ENCODE measurements at regions not wholly inside any gene's neighbourhood (a gene's known extent, or its start where the extent isn't known, plus 50 kb on each side); places are given as distances from the start of the nearest gene placed in this dataset.
A peak's percentile ranks its signal among the peaks of the same experiment; 100 is the strongest.

DNA sequence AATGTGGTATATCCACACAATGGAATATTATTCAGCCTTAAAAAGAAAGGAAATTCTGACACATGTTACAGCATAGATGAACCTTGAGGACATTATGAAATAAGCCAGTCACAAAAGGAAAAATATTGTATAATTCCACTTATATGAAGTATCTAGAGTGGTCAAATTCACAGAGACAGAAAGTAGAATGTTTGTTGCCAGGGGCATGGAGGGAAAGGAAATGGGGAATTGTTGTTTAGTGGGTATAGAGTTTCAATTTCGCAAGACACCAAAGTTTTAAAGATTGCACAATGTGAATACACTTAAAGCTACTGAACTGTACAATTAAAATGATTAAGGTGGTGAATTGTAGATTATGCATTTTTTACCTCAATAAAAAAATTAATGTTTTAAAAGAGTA is 92.9 kb downstream of the TXNL1 start:
- peak in 2 of 3 donors; percentile 44 to 59 for DNase-seq

DNA sequence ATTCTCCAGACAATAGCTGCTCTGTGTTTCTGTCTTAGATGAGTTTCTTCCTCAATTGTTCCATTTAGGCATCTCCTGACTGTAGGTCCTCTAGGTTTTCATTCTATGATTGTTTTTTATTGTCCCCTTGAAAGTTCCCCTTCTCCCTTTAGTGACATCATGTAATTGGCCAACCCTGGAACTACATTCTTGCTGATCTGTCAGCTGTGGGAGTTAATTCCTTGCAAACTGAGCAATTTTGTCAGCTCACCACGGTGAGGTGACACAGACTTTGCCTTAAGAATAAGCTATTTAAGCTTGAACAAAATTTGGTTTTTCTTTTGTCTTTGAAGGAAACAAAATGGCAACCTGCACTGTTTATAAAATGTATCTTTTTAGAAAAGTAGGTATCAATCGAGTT is 95.9 kb downstream of the TXNL1 start:
- peak; percentile 84 to 95 (median 94) for DNase-seq

DNA sequence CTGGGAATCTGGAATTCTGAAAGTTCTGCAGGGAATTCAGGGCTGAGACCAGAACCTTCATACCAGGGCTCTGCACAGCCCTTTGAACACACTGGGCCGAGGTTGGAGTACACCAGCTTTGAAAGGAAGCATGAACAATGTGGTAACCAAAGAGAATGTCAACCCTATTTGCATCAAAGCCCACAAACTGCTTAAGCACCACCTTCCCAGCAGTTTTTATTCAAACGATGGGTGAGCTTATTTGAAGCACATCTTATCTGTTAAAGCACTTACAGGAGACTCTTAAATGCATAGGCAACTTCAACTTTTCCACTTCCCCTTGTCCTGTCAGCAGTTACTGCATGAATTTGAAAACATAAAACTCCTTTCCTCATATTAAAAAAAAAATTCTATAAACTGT is 96.6 kb downstream of the TXNL1 start:
- peak; percentile 13 to 42 (median 34) for DNase-seq

DNA sequence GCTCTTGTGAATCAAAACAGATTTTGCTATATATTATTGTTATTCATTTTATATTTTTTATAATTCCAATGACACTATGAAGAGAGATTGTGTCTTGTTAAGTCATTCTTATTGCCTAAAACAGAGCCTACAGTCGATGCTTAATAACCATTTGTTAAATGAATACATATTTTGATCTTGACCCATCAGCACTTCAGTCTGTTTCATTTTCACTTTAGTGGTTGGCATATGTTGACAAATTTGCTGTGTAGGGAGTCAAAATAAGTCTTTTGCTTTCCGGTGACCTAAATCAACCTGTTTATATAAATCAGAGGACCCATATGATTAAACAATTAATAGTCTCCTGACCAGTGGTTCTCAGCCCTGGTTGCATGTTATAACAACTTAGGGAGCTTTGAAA is 97.1 kb downstream of the TXNL1 start:
- DNase-seq = peak in 2 of 3 donors; percentile 19 to 38

DNA sequence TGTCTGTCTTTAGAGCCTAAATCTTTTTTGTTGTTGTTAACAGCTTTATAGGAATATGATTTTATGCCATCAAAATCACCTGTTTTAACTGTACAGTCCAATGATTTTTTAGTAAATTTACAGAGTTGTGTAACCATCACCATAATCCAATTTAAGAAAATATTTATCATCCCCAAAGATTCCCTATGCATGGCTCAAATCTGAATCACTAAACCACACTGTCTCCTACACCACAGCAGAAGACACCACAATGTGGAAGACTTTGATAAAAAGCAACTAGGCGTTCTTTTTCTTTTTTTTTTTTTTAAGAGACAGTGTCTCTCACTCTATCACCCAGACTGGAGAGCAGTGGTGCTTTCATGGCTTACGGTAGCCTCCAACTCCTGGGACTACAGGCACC is 99.6 kb downstream of the TXNL1 start:
- DNase-seq = peak; percentile 18 to 60 (median 53)

DNA sequence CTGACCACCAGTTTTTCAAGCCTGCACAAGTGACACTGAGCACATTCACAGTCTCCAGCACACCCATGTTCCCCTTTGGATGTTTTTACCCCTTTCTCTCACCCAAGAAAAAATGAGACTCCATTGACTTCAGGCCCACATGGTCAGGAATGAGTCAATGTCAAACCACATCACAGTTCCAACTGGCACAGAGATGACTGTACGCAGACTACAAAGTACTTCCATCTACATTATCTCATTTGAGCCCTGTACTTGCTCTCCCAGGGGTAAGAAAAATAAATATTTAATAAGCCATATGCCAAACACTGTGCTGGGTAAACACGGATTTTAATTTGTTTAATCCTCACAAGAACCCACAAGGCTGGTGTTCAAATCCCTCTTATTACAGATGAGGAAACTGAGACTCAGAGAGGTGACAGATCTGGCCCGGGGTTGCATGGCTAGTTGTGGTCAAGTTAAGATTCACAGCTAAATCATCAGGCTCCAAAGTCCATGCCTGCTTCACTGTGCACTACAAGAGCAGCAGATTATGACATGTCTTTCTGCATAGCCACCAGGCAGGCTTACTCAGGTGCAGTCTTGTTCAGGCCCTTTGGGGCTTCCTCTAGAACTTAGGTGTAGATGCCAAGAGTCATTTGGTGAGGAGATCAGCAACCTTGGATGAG is 106.1 kb downstream of the TXNL1 start:
- peak in 2 of 3 donors; percentile 46 to 60 for DNase-seq

DNA sequence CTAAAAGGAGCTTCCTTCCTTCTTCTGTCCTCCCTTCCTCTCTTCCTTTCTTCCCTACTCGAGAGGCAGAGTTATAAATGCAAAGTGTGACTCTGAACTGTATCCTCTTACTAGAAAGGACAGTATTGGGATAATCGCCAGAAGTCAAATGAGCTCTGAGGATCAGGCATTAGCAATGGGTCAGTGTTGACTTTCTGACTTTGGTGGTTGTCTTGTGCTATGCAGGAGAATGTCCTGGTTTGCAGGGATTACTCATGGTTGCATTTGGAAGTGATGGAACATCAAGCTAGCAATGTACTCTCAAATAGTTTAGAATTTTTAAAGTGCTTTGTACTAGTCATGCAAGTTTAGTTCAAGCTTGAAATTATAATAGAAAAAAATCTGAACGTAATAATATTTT is 115.6 kb downstream of the TXNL1 start:
- no peak for DNase-seq

DNA sequence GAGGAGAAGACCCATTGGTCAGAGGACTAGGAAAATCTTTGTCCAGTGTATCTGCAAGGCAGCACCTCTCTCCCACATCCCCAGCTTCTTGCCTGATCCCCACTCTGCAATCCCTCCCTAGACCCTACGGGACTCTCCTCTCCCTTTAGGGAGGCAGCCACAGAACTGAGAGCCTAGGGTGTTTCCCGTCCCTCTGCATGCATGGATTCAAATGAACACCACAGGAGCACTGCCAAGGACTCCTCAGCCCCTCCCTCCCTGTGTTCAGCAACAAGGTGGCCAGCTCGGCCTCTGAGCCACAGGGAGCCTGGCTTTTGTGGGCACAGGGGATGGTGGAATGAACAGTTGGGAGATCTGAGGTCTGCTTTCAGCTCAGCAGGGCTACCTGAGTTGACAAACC is 117.1 kb downstream of the TXNL1 start:
- DNase-seq = no peak

DNA sequence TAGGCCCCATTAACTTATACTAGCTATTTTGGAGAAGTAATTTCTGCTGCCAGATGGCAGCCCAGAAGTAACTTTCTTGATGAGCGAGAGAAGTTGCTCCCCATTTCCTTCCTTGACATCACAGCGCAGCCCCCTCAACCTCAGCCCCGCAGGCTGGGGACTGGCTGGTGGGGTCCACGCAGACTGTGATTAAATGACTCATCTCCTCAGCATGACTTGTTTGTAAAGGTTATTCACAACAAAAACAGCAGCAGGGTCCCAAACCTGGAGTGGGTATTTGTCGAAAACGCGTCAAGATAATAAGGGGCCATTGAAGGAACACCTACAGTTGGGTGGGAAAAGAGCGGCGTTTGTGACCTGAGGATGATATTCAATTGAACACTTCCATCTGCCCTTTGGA is 120.6 kb downstream of the TXNL1 start:
- no peak for DNase-seq

DNA sequence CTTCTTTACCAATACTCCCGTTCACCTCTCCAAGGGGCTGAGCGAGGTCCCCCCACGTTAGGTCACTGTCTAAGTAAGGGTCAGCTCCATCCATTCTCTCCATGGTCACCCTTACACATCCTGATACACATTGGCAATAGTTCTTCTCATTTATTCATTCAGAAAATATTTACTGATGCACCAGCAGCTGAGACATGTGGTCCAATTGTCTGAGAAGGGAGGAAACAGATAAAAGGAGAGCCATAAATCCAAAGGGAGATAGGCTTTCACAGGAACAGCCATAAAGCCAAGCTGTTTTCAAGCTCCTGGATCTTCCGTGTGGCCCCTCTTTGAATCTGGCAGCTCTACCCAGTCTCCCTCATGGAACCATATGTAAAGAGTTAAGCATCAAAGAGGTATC is 121.2 kb downstream of the TXNL1 start:
- DNase-seq = no peak

DNA sequence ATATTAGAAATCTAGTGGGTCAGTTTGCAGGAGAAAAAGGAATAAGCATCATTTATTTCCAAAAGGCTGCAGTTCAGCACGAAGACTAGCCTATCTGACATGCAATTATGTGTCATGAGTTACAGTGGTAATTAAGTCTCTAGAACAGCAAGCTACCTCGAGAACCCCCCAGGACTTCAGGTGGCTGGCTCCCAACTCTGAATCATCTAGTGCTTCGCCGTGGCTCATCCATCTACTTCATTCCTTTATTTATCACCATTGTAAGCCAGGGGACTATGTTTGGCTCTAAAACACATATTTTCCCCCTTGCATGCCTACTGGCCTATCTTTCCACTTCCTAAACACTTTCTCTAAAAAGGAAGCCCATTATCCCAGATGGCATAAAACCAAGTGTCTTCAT is 121.6 kb downstream of the TXNL1 start:
- DNase-seq = no peak

DNA sequence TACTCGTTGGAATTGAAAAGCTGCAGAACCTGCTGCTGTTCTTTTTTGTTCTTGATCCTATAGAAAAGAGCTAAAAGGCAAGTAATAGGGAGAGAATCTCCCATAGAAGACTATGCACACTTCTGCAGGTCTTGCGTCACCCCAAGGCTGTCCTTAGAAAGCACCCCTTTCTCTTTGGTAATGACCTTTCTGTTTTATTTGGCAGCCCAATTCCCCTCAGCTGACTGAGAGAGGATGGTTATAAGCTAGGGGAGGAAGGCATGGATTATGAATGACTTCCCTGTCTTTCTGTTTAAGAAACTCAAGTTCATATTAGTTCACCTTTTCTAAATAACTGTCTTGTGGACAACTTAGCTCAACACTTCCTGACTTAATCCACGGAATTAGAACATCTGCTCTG is 122.9 kb downstream of the TXNL1 start:
- DNase-seq = peak in 1 of 3 donors; percentile 24

DNA sequence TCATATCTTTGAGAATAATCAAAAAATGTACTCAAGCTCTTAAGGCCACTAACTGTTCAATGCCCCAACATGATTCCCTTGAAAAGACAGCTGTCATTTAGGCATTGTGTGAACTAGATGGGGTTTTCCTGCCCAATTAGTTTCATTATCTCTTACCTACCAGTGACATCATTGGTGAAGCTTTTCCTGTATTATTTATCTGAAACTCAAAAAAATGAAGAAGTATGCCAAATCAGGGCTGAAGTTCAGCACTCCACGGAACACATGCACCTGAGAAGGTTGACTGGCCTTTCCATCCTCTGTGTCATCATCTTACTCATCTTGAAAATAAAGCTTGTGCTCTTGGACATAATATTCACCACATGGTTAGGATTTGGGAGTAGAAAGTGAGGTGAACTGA is 126.4 kb downstream of the TXNL1 start:
- peak in 1 of 3 donors; percentile 46 for DNase-seq

DNA sequence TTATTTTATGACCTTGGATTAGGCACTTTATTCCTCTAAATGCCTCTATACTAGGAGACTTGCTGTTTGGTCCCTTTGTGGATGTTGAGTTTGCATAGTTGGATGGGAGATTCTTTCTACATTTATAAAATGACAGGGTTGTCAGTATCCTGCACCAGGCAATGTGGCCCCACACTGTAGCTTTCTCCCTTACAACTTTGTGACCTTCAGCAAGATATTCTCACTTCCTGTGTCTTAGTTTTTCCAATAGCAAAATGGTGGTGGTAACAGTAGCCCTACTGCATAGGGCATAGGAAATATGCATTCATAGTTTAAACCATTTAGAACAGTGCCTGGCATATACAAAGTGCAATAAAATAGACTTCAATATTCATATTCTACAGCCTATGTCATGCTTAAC is 128.3 kb downstream of the TXNL1 start:
- DNase-seq = no peak

DNA sequence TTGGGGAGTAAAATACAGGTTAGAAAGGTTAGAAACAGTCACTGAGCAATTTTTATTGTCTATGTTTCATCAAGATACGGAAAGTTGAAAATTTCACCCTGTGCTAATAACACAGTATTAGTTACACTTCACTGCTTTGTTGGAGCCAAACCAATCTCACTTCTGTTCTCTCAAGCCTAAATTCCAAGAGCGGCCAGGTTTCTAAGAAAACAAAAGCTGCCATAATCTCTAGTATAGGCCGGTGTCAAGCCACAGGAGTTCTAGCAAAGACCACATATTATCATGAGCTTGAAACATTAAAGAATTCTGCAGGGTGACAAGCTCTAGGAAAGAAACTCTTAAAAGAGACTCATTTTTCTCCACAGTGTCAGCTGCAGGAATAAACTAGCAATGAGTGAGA is 128.7 kb downstream of the TXNL1 start:
- DNase-seq = no peak

DNA sequence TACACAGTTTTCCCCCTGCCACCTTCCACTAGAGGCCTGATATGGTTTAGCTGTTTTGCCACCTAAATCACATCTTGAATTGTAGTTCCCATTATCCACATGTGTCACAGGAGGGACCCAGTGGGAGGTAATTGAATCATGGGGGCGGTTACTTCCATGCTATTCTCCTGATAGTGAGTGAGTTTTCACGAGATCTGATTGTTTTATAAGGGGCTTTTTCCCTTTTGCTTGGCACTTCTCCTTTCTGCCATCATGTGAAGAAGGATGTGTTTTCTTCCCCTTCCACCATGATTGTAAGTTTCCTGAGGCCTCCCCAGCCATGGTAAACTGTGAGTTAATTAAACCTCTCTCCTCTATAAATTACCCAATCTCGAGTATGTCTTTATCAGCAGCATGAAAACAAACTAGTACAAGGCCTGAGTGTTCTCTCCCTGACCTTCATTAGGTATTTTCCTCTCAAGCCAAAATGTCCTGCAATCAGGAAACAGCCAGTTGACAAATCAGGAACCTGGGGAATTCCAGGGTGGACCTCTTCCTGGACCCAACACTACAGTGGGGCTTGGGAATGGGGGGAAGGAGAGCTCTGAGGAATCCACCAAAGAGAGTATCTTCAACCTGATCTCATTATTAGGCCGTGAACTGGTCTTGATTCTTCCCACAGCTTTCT is 129.9 kb downstream of the TXNL1 start:
- peak; percentile 64 to 73 (median 67) for DNase-seq

DNA sequence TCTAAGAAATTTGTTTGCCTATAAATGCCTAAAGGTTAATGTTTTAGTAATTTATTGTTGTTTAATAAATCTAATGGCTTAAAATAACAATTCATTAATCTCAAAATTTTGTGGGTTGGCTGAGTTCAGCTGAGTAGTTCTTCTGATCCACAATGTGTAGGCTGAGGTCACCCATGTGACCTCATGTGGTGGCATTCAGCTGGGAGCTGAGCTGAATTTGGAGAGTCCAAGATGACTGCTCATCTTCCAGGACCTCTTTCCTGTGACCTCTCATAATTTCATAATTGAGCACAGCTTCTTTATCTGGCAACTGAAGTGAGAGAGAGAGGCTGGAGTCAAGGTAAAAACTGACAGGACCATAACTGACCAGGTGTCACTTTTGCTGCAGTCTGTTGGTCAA is 132.4 kb downstream of the TXNL1 start:
- DNase-seq = peak; percentile 71 to 85 (median 75)

DNA sequence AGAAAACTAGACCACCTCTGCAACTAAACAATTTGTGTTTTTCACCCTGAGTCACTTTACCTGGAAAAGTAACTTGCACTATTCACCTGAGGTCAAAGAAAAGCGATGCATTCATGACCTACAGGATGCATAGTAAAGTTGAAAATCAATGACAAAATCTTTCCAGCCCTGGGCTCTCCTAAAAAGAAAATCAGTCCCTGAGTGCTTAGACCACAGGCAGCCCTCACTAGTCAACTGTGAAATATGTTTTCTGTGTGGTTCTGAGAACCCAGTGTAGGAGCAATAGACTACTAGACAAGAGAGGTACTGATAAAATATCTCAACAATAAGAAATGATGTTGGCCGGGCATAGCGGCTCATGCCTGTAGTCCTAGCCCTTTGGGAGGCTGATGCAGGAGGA is 133.1 kb downstream of the TXNL1 start:
- no peak for DNase-seq

DNA sequence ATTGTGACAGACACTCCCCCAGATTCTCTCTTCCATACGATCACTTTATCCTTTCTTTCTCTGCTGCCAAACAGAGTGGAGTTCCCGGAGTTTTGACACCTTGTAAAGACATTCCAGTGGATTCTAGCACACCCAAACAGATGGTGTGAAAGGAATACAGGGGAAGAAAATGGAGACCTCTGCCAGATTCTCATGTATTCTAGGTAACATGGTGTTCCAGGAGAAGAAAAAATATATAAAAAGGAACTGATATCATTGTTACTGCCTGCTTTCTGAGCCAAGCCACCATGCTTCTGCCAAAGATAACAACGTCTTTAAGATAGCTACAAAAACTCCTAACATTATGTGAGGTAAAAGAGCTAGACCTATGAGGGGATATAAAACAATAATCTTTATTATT is 136.5 kb downstream of the TXNL1 start:
- no peak for DNase-seq

DNA sequence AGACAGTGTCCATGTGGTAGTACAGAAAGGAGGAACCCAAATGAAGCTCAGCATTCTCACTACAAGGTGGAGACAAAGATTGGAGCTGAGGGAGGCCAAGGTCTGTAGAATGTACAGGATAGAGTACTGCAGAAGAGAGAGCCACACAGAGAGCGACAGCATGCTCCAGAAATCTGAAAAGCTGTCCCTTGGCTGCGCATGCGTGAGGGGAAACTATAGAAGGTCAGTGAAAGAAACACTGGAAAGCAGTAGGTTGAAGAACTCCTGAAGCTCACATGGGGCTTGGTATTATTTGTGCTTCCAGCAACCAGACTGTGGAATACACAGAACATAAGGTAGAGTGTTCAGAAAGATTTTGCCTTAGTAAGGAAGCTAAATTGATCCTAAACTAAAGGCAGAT is 142.5 kb downstream of the TXNL1 start:
- DNase-seq = no peak

DNA sequence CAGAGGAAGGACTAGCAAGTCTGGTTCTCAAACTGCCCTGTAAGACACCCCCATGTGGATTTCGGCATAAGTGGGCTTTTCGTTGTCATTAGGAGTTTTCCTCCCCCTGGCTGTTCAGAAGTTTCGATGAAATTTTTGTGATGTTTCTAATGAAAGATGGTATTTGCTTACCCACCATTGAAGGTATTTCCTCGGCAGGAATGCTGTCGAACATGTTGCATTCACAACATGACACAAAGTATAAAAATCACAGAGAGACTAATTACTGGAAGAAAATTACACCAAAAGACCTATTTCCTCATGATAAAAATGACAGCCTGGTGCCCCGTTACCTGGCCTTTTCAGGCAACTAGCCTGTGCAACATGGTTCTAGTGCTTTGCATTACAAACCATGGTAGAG is 144.9 kb downstream of the TXNL1 start:
- DNase-seq = no peak

DNA sequence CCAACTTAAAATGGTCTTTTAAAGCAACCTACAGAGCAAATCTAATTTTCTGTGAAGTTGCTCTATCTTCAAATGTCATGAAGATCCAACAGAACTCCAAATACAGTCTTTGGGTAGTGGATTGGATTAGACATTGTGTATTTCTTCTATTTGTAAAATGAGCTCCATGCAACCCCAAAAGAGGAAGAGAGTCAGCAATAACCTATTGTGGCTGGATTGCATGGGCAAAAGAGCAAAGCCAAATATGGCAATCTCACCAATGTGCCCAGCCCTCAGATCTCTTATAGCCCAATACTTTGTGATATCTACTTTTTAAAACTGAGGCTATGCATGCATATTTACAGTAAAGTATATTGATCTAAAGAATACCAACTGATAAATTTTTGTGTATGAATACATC is 146.3 kb downstream of the TXNL1 start:
- DNase-seq = peak in 1 of 3 donors; percentile 37

DNA sequence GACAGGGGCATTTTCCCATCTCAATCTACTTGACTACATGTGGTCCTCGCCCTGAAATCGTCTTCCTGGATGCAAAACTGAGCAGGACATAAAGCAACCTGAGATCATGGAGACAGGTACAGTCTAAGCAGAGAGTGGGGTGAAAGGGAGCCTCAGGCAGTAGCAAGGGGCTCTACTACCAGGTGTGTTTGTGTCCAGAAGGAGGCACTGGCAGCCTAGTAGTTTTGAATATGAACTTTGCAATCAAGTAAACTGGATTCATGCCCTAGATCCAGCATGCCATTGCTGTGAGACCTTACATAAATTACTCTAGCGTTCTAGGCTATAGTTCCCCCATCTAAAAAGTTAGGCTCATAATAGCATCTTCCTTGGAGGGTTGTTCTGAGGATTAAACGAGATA is 147.4 kb downstream of the TXNL1 start:
- DNase-seq = no peak

DNA sequence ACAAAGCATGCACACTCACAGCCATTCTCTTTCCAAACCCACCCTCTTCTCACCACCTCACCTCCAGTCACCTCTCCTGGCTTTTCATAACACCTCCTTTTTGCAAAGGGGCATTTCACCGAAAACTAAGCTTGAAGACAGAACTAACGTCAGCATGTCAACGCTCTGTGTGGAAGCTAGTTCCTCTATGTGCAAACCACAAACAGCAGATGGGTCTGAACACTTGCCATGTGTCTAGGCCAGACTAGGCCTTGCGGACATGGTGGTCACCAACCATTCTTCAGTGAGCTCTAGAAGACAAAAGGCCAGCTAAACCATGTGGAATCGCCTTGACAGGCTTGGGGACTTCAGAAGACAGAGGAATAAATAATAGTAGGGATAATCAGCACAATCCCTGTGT is 148.5 kb downstream of the TXNL1 start:
- DNase-seq = peak; percentile 38 to 50 (median 41)

DNA sequence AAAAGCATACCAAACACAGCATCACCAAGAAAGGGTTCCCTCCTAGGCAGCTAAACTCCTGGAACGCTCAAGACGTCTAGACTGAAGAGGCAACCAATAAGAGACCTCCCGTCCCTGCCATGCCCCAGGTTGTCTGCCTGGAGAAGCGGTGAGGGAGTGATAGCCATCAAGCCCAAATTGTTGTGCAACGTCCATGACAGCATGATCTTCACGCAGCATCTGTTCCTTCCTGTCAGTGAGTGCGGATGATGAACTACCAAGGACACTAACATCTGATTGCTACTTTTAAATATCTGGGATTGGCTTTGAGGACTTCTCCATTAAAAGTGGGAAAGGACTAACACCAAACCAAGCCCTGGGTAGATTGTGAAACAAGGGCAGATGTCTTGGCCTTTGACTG is 149.7 kb downstream of the TXNL1 start:
- DNase-seq = peak in 2 of 3 donors; percentile 24 to 42

Data from suppressor macrophage treated with lipopolysaccharide for 1 hour (primary cell).